ENCODE measurements at regions not wholly inside any gene's neighbourhood (a gene's known extent, or its start where the extent isn't known, plus 50 kb on each side); places are given as distances from the start of the nearest gene placed in this dataset.

- TF ChIP-seq ATF6 (CRISPR knock-in tag; IDR thresholded peaks at IDR 0.05): no peak
- no peak for TF ChIP-seq TCF7 (CRISPR knock-in tag; IDR thresholded peaks at IDR 0.05; ENCODE audit: low read depth)
- TF ChIP-seq CTCF (IDR thresholded peaks at IDR 0.05): no peak
Observed at GRCh38 chr2:6577960-6578359, 287.7 kb downstream of the CMPK2 start.

All from WTC11 (cell line).